Astrocyte (in vitro differentiated cells and primary cell): ENCODE measurements at regions not wholly inside any gene's neighbourhood (a gene's known extent, or its start where the extent isn't known, plus 50 kb on each side); places are given as distances from the start of the nearest gene placed in this dataset.

Source experiments
- DNase-seq: peaks from one replicate; pipeline ENCODE4 v3.0.0-alpha.2; 2010; ENCODE audit warnings: low read depth
- FAIRE-seq: peaks from 2 replicates; lab custom pipeline; 2011; peaks lifted over from hg19 to GRCh38; lab: Jason Lieb, UNC
- H2AFZ ChIP-seq: 2 replicates; pipeline ENCODE4 v1.6.0; 2012; ENCODE audit warnings: low read depth, low read length, inconsistent platforms
- H3K27ac ChIP-seq: 2 replicates; pipeline ENCODE4 v1.5.1; 2011; ENCODE audit warnings: low read depth, low read length, inconsistent platforms
- H3K27me3 ChIP-seq: 2 replicates; pipeline ENCODE4 v1.6.0; 2011; ENCODE audit warnings: low read length, inconsistent platforms; ENCODE audit not compliant: insufficient read depth
- H3K36me3 ChIP-seq: 2 replicates; pipeline ENCODE4 v1.5.1; 2011; ENCODE audit warnings: low read length, inconsistent platforms; ENCODE audit not compliant: insufficient read depth
- H3K4me1 ChIP-seq: 2 replicates; pipeline ENCODE4 v1.5.1; 2011; ENCODE audit warnings: low read length, inconsistent platforms; ENCODE audit not compliant: insufficient read depth
- H3K4me2 ChIP-seq: 2 replicates; pipeline ENCODE4 v1.6.0; 2012; ENCODE audit warnings: low read length, inconsistent platforms
- H3K4me3 ChIP-seq: 2 replicates; pipeline ENCODE4 v1.5.1; 2011; ENCODE audit warnings: low read depth, mild to moderate bottlenecking, low read length, inconsistent platforms; ENCODE audit not compliant: insufficient read depth
- H3K79me2 ChIP-seq: 2 replicates; pipeline ENCODE4 v1.6.0; 2012; ENCODE audit warnings: mild to moderate bottlenecking, low read length, inconsistent platforms; ENCODE audit not compliant: insufficient read depth
- H3K9ac ChIP-seq: 2 replicates; pipeline ENCODE4 v1.6.0; 2012; ENCODE audit warnings: mild to moderate bottlenecking, low read length, inconsistent platforms
- H3K9me3 ChIP-seq: 2 replicates; pipeline ENCODE4 v1.5.1; 2012; ENCODE audit warnings: low read depth, mild to moderate bottlenecking, low read length, inconsistent platforms; ENCODE audit not compliant: insufficient read depth
- H4K20me1 ChIP-seq: 2 replicates; pipeline ENCODE4 v1.6.0; 2012; ENCODE audit warnings: low read length, inconsistent platforms; ENCODE audit not compliant: insufficient read depth
- H3K27ac Mint-ChIP-seq: one replicate; pipeline ENCODE4 v1.8.0; 2021; ENCODE audit warnings: mild to moderate bottlenecking, mixed read lengths; ENCODE audit not compliant: unreplicated experiment
- H3K27me3 Mint-ChIP-seq: one replicate; pipeline ENCODE4 v1.8.0; 2021; ENCODE audit warnings: low read depth, mixed read lengths; ENCODE audit not compliant: unreplicated experiment
- H3K36me3 Mint-ChIP-seq: one replicate; pipeline ENCODE4 v1.8.0; 2021; ENCODE audit warnings: low read depth, mixed read lengths; ENCODE audit not compliant: unreplicated experiment
- H3K4me1 Mint-ChIP-seq: one replicate; pipeline ENCODE4 v1.8.0; 2021; ENCODE audit warnings: low read depth, mixed read lengths; ENCODE audit not compliant: unreplicated experiment
- H3K4me3 Mint-ChIP-seq: one replicate; pipeline ENCODE4 v1.8.0; 2021; ENCODE audit warnings: mild to moderate bottlenecking, moderate library complexity, mixed read lengths; ENCODE audit not compliant: unreplicated experiment
- H3K9me3 Mint-ChIP-seq: one replicate; pipeline ENCODE4 v1.8.0; 2021; ENCODE audit warnings: mild to moderate bottlenecking, mixed read lengths; ENCODE audit not compliant: unreplicated experiment
- CTCF ChIP-seq: IDR thresholded peaks from 2 replicates; pipeline ENCODE4 v1.5.1; 2011; ENCODE audit warnings: low read depth, mild to moderate bottlenecking, inconsistent platforms, low read length, moderate library complexity; ENCODE audit not compliant: insufficient read depth
- EZH2 ChIP-seq: IDR thresholded peaks from 2 replicates; pipeline ENCODE4 v1.6.1; 2012; ENCODE audit warnings: mild to moderate bottlenecking, low read length, inconsistent platforms; ENCODE audit not compliant: insufficient read depth

DNA sequence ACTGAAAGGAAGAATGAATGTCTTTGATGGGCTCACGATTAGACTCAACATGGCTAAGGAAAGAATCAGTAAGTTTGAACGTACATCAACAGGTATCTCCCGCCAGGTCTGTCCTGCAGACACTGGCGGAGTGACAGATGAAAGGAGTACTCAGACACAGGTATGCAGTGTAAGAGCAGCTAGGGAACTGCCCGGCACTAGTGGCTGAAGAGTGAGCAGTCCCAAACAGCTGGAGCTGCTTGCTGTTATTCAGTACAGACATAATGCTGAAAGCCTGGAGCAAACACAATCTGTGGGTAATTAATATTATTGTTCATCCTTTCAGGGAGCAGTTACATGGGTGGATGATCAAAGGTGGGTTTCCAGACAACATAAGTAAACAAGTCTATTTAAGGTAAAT, 835.5 kb downstream of the TLE4 start:
- H3K4me2 ChIP-seq, result no peak overlapping the region
- no peaks in the 10 kb centered on the region for H3K9me3 ChIP-seq
- Mint-ChIP-seq H3K9me3 (peaks cover 2% of the 10 kb centered on the region), H3K36me3 (no peaks in the 10 kb centered on the region), H3K27me3 (no peaks in the 10 kb centered on the region), H3K4me3 (no peak overlapping the region), H3K27ac (no peak overlapping the region), H3K4me1 (peaks cover 6% of the 10 kb centered on the region)
- no peaks in the 10 kb centered on the region for H3K36me3 ChIP-seq
- H3K27ac ChIP-seq, result no peak overlapping the region
- H3K27me3 ChIP-seq, result no peaks in the 10 kb centered on the region
- TF ChIP-seq EZH2, result no peak
- TF ChIP-seq CTCF, result no peak
- FAIRE-seq, result no peak
- no peak overlapping the region for H3K9ac ChIP-seq
- H2AFZ ChIP-seq, result no peak overlapping the region
- no peak for DNase-seq
- H4K20me1 ChIP-seq, result no peaks in the 10 kb centered on the region
- H3K4me1 ChIP-seq, result peaks cover 4% of the 10 kb centered on the region
- H3K4me3 ChIP-seq, result no peak overlapping the region
- no peaks in the 10 kb centered on the region for H3K79me2 ChIP-seq

- Mint-ChIP-seq H3K27me3 (no peaks in the 10 kb centered on the region), H3K36me3 (no peaks in the 10 kb centered on the region), H3K9me3 (no peaks in the 10 kb centered on the region), H3K4me1 (peaks cover 2% of the 10 kb centered on the region), H3K27ac (no peak overlapping the region), H3K4me3 (no peak overlapping the region)
- no peaks in the 10 kb centered on the region for H3K9me3 ChIP-seq
- H3K36me3 ChIP-seq, result no peaks in the 10 kb centered on the region
- FAIRE-seq (no peak), DNase-seq (no peak)
- no peak overlapping the region for H2AFZ ChIP-seq
- TF ChIP-seq CTCF, result no peak
- no peak for TF ChIP-seq EZH2
- no peaks in the 10 kb centered on the region for H4K20me1 ChIP-seq
- no peak overlapping the region for H3K9ac ChIP-seq
- no peak overlapping the region for H3K4me3 ChIP-seq
- H3K4me2 ChIP-seq, result no peak overlapping the region
- no peaks in the 10 kb centered on the region for H3K4me1 ChIP-seq
- no peak overlapping the region for H3K27ac ChIP-seq
- H3K79me2 ChIP-seq, result no peaks in the 10 kb centered on the region
- no peaks in the 10 kb centered on the region for H3K27me3 ChIP-seq
Measured at GRCh38 chr9:80401243-80401642, 829.5 kb downstream of the TLE4 start.

DNA sequence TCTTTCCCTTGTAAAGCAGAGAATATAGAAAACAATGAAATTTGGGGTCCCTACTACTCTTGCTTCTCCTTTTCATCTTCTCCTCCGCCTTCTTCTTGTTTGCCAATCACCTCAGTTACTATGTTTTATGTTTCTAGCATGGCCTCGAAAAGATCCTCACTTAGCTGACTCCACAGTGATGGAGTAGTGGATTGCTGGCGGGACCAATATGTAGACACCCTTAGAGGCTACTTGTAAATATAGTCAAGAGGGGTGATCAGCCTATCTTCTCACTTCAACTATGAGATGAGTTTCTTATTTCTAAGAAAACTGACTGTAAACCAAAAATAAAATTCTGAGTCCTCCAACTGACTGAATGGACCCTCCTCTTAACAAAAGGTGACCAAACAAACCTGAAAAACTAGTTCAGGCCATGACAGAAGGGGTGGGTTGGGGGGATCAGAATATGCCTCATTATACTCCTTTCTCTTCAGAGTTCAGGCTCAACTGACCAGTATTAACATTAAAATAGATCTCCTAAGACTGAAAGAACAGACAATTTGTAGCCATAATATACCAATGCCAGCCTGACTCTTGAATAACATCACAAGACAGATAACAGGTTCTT, 829.0 kb downstream of the TLE4 start:
- Histone ChIP-seq H3K27ac (no peak overlapping the region), H3K27me3 (no peaks in the 10 kb centered on the region), H3K4me3 (no peak overlapping the region), H2AFZ (no peak overlapping the region), H3K4me2 (no peak overlapping the region), H3K4me1 (no peaks in the 10 kb centered on the region), H3K79me2 (no peaks in the 10 kb centered on the region), H3K9ac (no peak overlapping the region), H3K9me3 (no peaks in the 10 kb centered on the region), H3K36me3 (no peaks in the 10 kb centered on the region), H4K20me1 (no peaks in the 10 kb centered on the region)
- no peak for FAIRE-seq
- no peak overlapping the region for H3K4me3 Mint-ChIP-seq
- no peaks in the 10 kb centered on the region for H3K36me3 Mint-ChIP-seq
- H3K9me3 Mint-ChIP-seq, result no peaks in the 10 kb centered on the region
- DNase-seq, result no peak
- TF ChIP-seq EZH2 (no peak), CTCF (no peak)
- H3K27ac Mint-ChIP-seq, result no peak overlapping the region
- no peaks in the 10 kb centered on the region for H3K27me3 Mint-ChIP-seq
- peaks cover 2% of the 10 kb centered on the region for H3K4me1 Mint-ChIP-seq
